ENCODE measurements at regions not wholly inside any gene's neighbourhood (a gene's known extent, or its start where the extent isn't known, plus 50 kb on each side); places are given as distances from the start of the nearest gene placed in this dataset.

GRCh38 chr11:29847219-29847618, 169.6 kb downstream of the KCNA4 start:
- H3K4me1 ChIP-seq (ENCODE audit: insufficient read depth, low read length), result no peaks in the 10 kb centered on the region
- DNase-seq (no peak), ATAC-seq (no peak)
- no peak overlapping the region for H3K4me2 ChIP-seq (ENCODE audit: low read length)
- no peak overlapping the region for H3K9ac ChIP-seq (ENCODE audit: low read length)
- BruUV-seq (replicated peaks), result no TSS peak
- ChIA-PET POLR2A (ENCODE audit: unreplicated experiment) (no interaction called here), CTCF (no interaction called here)
- intact Hi-C loops (cut with micrococcal nuclease), result no loop called here
- H3K9me2 ChIP-seq (replicated peaks; ENCODE audit: low read length), result no peaks in the 10 kb centered on the region
- H3F3A ChIP-seq (ENCODE audit: low read length, unreplicated experiment), result no peaks in the 10 kb centered on the region
- H3K9me3 ChIP-seq (ENCODE audit: low read length), result no peaks in the 10 kb centered on the region
- H3K27me3 ChIP-seq (ENCODE audit: low read length), result no peaks in the 10 kb centered on the region
- H3K79me2 ChIP-seq (ENCODE audit: low read length), result no peaks in the 10 kb centered on the region
- no peak for TF ChIP-seq CTCF (conservative IDR thresholded peaks at IDR 0.05; ENCODE audit: low read depth, low read length)
- no peak for TF ChIP-seq EZH2phosphoT487 (IDR thresholded peaks at IDR 0.05; ENCODE audit: borderline replicate concordance, low read length)
- TF ChIP-seq EZH2 (IDR thresholded peaks at IDR 0.05; ENCODE audit: low read length, unreplicated experiment), result no peak
- H3K4me3 ChIP-seq (ENCODE audit: low read length), result no peak overlapping the region
- H3K36me3 ChIP-seq (ENCODE audit: low read depth, low read length), result no peaks in the 10 kb centered on the region
- H3K27ac ChIP-seq (ENCODE audit: low read length), result no peak overlapping the region
- no peaks in the 10 kb centered on the region for H4K20me1 ChIP-seq (ENCODE audit: low read length)
- no peak overlapping the region for H2AFZ ChIP-seq (ENCODE audit: low read length)

- no peaks in the 10 kb centered on the region for H4K20me1 ChIP-seq (ENCODE audit: low read length)
- ATAC-seq, result no peak
- ChIA-PET POLR2A (ENCODE audit: unreplicated experiment) (no interaction called here), CTCF (no interaction called here)
- H3F3A ChIP-seq (ENCODE audit: low read length, unreplicated experiment), result no peaks in the 10 kb centered on the region
- DNase-seq, result no peak
- H3K4me3 ChIP-seq (ENCODE audit: low read length), result no peak overlapping the region
- H3K36me3 ChIP-seq (ENCODE audit: low read depth, low read length), result no peaks in the 10 kb centered on the region
- no peaks in the 10 kb centered on the region for H3K27me3 ChIP-seq (ENCODE audit: low read length)
- no peaks in the 10 kb centered on the region for H3K4me1 ChIP-seq (ENCODE audit: insufficient read depth, low read length)
- intact Hi-C loops (cut with micrococcal nuclease), result no loop called here
- no peak overlapping the region for H3K4me2 ChIP-seq (ENCODE audit: low read length)
- no peak overlapping the region for H3K9ac ChIP-seq (ENCODE audit: low read length)
- no peaks in the 10 kb centered on the region for H3K79me2 ChIP-seq (ENCODE audit: low read length)
- no peak overlapping the region for H3K27ac ChIP-seq (ENCODE audit: low read length)
- H2AFZ ChIP-seq (ENCODE audit: low read length), result no peak overlapping the region
- BruUV-seq (replicated peaks), result no TSS peak
- H3K9me2 ChIP-seq (replicated peaks; ENCODE audit: low read length), result no peaks in the 10 kb centered on the region
- no peaks in the 10 kb centered on the region for H3K9me3 ChIP-seq (ENCODE audit: low read length)
- TF ChIP-seq EZH2phosphoT487 (IDR thresholded peaks at IDR 0.05; ENCODE audit: borderline replicate concordance, low read length), result no peak
- no peak for TF ChIP-seq EZH2 (IDR thresholded peaks at IDR 0.05; ENCODE audit: low read length, unreplicated experiment)
- no peak for TF ChIP-seq CTCF (conservative IDR thresholded peaks at IDR 0.05; ENCODE audit: low read depth, low read length)
These were observed 172.0 kb downstream of the KCNA4 start for GRCh38 chr11:29844701-29845379.

GRCh38 chr11:29844031-29844430, 172.8 kb downstream of the KCNA4 start:
- POLR2A ChIA-PET (ENCODE audit: unreplicated experiment), result no interaction called here
- H3K9me3 ChIP-seq (ENCODE audit: low read length), result no peaks in the 10 kb centered on the region
- H3K4me1 ChIP-seq (ENCODE audit: insufficient read depth, low read length), result no peaks in the 10 kb centered on the region
- DNase-seq (no peak), ATAC-seq (no peak)
- H4K20me1 ChIP-seq (ENCODE audit: low read length), result no peaks in the 10 kb centered on the region
- CTCF ChIA-PET, result no interaction called here
- no peak overlapping the region for H3K4me2 ChIP-seq (ENCODE audit: low read length)
- intact Hi-C loops (cut with micrococcal nuclease), result no loop called here
- no peaks in the 10 kb centered on the region for H3F3A ChIP-seq (ENCODE audit: low read length, unreplicated experiment)
- no peaks in the 10 kb centered on the region for H3K9me2 ChIP-seq (replicated peaks; ENCODE audit: low read length)
- H3K27me3 ChIP-seq (ENCODE audit: low read length), result no peaks in the 10 kb centered on the region
- H3K36me3 ChIP-seq (ENCODE audit: low read depth, low read length), result no peaks in the 10 kb centered on the region
- H3K79me2 ChIP-seq (ENCODE audit: low read length), result no peaks in the 10 kb centered on the region
- TF ChIP-seq EZH2 (IDR thresholded peaks at IDR 0.05; ENCODE audit: low read length, unreplicated experiment) (no peak), EZH2phosphoT487 (IDR thresholded peaks at IDR 0.05; ENCODE audit: borderline replicate concordance, low read length) (no peak), CTCF (conservative IDR thresholded peaks at IDR 0.05; ENCODE audit: low read depth, low read length) (no peak)
- H3K9ac ChIP-seq (ENCODE audit: low read length), result no peak overlapping the region
- no peak overlapping the region for H2AFZ ChIP-seq (ENCODE audit: low read length)
- H3K27ac ChIP-seq (ENCODE audit: low read length), result no peak overlapping the region
- BruUV-seq (replicated peaks), result no TSS peak
- H3K4me3 ChIP-seq (ENCODE audit: low read length), result no peak overlapping the region
